Pulmonary artery endothelial cell (primary cell): ENCODE measurements at regions not wholly inside any gene's neighbourhood (a gene's known extent, or its start where the extent isn't known, plus 50 kb on each side); places are given as distances from the start of the nearest gene placed in this dataset.
"Not testable (repeated sequence)": the region's sequence is repeated elsewhere in the genome, so short reads cannot be mapped to it uniquely, and the experiment has no call there.

ENCODE experiments used
- DNase-seq: peaks from one replicate; pipeline ENCODE4 v3.0.0-alpha.2; 2011; ENCODE audit warnings: low read depth, low spot score

DNA sequence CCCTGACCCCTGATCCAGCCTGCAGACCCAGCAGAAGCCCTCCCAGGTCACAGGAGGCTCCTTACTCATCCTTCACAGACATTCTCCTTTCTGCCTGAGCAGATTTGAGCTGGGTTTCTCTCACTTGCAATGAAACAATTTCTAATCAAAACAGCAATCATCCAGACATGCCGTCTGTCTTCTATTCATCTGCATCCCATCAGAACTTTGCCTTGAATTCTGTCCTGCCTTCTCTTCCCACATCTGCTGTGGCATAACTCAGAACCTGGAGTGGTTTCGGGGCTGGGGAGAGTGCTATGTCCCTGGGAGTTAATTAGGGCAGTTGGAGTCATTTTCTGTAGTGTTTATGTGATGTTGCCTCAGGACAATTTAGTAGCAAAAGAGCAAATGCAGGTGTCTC is 278.6 kb downstream of the CBLN1 start:
- no peak for DNase-seq

DNA sequence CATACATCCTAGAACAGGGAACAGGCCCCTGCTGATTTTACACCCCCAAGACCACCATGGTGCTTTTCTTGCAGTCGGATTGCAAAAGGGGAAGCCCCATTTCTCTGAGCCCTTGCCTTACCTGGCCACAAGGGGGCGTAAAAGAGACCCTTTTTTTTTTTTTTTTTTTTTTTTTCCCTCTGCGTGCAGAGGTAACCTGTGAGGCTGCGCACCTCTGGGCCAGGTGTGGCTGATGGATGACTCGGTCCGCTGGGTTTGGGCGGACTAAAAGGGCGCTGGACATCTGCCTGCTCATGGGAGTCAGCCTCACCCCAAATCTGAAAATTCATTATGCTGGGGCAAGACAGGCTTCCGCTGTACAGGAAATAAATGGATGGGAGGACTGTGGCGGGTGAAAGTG is 281.0 kb downstream of the CBLN1 start:
- no peak for DNase-seq

DNA sequence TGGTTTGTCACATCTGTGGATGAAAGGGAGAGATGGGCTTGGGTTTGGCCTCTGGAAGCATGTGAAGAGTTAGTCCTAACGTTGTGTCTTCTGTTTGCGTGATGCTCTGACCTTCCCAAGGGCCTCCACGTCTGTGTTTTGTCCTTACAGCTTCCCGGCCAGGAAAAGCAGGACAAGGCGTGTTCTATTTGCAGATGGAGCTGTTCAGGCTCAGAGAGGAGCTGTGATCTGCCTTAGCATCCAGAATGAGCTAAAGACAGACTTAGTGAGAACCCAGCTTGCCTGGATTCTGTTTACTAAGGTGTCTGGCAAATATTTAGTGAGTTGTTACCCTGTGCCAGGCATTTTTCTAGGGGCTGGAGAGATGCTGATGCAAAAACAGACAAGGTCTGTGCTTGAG is 282.1 kb downstream of the CBLN1 start:
- no peak for DNase-seq

DNA sequence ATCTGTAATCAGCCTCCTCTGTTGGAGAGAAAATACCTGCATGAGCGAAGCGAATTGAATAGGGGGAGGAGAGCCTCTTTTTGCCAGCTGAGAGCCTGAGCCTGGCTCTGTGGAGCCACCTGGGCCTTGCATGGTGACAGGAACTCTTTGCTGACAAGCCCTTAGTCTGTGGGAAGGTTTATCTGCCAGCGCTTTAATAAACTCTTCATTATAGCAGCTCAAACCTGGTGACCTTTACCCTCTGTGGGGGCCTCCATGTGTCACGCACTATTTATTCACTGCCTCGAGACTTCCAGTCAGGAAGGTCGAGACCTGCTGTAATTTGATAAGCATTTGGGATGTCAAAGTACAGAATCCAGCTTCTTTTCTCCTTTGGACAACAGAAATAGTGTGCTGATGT is 282.6 kb downstream of the CBLN1 start:
- DNase-seq, result no peak

DNA sequence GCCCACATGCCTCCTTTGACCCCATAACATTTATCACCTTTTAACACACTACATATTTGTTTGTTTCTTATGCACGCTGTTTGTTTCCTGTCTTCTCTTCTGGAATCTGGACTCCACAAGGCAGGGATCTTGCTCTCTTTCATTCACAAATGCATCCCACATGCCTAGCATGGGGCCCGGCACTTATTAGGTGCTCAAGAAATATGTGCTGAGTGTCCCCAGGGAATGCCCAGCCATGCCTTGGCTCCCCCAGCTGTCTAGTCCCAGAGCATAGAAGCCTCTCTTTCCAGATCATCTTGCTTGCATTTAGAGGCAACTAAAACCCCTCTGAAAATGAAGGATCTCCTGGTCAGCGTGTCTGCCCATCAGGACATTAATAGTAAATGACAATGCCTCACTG is 283.7 kb downstream of the CBLN1 start:
- DNase-seq, result no peak

DNA sequence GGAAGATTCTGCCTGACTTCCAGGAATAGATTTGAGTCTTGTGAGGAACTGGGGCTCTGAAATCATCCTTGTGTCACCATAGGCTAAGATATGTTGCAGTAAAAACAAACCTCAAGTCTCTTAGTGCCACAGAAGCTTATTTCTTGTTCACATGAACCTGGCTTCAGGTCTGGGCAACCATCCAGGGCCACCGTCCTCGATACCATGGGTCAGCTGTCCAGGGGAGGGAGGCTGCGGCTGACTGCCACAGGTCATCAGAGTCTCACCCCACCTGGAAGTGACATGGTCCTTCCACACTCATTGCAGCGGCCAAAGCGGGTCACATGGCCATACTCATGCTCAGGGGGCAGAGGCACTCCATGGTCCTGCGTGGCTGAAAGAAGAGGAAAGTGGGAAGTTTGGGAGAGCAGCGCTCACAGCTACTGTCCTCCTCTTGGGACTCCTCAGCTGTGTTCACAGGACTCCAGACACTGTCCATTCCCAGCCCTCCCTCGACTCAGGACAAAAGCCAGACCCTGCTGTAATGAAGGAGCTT is 284.5 kb downstream of the CBLN1 start:
- DNase-seq, result no peak

DNA sequence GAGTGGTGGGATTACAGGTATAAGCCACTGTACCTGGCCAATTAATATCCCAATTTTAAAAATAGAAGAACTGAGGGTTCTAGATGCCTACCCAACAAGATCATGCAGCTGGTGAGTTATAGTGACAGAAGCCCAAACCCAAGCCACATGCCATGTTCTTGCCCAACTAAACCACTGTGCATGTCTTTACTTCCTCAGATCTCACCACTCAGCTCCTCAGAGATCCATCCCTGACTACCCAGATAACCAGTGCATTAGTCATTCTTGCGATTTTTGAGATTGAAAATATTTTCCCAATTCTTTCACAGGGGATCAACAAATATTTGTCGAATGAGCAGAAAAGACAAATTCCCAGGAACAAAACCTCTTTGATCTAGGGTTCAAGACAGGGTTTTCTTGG is 303.1 kb downstream of the CBLN1 start:
- no peak for DNase-seq

DNA sequence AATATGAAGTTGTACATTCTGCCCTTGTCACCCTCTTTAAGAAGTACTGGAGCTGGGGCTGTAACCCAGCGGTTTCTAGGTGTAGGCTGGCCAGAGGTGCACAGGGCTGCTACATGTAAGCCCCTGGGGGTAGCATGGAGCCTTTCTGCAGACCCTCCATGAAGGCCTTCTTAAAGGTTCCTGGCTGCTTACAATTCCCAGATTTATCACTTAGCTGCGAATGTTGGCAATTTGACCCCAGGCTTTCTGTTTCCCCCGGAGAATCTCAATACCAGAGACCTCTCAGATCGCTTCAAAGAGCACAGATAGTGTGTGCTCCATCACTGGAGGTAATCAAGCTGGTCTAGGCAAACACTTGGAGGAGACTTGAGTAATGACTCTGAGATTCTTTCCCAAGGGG is 309.4 kb downstream of the CBLN1 start:
- no peak for DNase-seq

DNA sequence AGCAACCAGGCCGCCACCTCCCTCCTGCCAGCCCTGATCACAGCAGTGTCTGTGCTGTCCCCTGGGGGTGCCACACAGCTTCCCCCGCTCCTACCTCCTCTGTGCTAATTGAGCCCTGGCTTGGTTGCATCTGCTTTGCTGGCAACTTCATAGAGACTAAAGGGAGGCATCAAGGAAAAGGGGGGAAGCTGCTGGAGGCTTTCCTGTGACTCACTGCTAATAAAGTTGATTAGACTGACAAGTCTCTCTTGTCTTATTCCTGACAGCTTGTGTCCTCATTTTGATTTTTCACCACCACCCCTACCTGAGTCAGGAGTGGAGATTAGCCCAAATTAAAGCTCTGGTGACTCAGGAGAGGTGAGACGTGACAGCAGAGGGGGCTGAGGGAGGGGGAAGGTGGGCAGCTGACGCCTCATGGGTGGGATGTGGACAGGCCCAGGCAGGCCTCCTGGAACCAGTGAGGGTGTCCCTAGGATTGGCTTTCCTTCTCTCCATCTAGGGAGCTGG is 310.0 kb downstream of the CBLN1 start:
- no peak for DNase-seq

DNA sequence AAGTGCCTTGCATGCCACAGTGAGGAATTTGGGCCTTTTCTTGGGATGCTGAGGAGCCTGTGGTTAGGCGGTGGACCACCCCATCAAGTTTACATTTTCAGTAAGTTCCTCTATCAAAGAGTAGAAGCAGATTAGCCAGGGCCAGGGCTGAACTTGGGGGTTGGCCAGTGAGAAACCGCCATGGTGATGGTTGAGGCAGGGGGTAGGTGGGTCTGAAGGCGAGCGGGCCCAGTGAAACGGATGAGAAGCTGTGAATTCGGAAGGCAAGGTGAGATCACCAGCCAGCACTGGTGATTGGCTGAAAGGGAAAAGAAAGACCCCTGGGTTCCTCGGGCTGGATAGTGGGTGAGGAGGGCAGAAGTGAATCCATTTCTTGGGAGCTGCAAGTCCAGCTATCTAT is 311.4 kb downstream of the CBLN1 start:
- no peak for DNase-seq

DNA sequence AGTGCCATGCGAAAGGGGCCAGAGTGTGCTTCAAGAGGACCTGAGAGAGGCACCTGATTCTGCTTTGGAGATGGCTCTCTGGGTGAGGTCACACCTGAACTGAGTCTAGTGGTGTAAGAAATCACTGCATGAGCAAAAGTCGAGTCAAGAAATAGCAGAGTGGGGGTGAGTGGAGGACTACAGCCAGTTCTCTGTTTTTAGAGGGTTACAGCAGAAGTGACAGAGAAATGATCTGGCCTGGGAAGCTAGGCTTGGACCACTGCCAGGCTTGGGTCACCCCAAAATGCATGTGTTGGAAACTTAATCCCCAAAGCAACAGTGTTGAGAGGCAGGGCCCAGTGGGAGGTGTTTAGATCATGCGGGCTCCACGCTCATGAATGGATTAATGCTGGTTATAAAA is 312.0 kb downstream of the CBLN1 start:
- DNase-seq, result no peak

DNA sequence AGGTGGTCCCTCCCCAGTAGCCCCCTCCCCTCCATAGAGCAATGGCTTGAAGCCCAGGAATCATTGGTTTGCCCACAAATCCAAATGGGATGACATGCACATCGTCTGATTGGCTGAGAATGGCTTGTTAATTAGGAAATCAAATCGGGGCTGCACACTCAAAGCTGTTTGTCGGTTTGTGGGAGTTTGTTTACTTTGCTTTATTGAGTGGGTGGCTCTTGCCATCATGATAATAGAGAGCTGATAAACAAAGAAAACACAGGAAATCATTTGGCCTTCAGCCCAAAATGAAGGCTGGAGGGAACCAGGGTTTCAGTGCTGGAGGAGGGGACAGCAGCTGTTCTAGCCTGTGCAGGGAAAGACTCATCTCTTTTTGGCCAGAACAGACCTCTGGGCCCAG is 316.3 kb downstream of the CBLN1 start:
- no peak for DNase-seq

DNA sequence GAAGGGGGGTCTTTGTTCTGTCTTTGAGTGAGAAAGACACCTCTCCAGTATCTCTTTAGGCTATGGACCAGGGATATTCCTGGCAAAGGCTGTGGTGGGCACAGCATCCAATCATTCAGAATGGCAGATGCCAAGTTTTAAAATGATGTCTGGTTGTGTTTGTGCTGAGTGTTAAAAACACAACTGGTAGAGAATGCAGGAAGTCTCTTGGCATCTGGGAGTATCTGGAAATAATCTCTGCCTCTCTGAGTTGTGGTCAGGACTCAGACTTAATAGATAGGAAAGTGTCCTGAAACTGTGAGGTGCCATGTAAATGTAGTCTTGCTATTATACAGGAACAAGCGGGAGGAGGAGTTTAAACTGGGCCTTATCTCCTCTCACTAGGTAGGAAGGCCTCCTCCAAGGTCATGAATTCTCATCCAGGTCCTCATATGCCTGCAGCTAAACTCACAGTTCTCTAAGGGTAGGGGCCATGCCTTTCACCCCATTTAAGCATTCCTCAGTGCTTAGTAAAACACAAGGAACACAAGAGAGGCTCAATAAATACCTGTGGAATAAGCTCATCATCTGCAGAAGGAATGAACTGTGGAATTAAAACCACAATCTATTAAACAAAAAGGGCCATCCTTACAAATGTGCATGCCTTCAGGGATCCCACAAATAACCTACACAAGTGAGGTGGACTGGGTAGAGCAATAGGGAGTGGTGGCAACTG is 317.6 kb downstream of the CBLN1 start:
- no peak for DNase-seq

DNA sequence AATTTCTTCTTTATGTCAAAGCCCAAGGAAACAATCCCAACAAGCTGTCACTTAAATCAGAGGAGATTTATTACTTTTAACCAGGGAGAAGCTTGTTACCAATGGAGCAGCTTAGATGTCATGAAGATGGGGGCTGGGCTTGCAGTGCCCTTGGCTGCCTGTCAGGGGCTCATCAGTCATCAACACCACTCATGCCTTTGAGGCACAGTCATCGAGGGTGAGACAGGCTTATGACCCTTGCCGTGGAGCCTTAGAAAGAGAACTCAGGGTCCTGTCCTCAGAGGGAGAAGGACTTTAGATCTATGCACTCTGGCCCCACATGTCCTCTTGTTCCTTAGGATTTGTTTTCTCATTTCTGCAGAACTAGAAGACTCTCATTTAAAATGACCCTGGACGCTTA is 318.3 kb downstream of the CBLN1 start:
- DNase-seq, result no peak

DNA sequence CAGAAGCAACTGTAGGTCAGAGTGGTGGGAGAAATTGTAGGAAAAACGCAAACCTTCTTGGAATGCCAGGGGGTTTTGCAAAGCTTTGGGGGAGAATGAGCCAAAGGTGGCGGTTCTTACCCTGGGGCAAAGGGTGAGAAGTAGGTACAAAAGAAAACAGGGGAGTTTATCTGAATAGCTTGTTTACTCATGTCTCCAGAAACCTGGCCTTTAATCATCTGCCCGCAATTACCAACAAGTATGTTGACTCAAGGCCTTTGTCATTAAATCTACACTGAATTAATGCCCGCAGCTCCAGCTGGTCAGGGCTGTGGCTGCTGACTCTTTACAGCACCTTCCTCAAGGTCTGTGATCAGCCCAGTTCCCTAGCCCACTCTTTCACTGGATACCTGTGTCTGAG is 320.1 kb downstream of the CBLN1 start:
- DNase-seq, result no peak

DNA sequence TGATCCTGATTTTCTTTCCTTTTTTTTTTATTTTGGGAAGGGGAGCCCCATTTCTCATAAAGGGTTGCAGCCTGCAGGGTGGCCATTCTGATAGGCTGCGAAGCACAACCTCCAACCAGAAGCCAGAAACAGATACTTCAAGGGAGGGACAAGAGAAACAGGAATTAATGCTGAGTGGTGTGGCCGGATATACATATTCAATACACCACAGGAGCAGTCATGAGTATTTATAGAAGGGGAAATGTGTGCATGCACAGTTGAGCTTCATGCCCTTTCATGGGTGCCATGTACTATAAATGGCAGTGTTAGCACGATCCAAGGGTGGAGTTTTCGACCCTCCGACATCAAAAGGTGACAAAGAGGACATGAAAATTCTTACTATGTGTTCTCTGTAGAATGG is 320.8 kb downstream of the CBLN1 start:
- no peak for DNase-seq

DNA sequence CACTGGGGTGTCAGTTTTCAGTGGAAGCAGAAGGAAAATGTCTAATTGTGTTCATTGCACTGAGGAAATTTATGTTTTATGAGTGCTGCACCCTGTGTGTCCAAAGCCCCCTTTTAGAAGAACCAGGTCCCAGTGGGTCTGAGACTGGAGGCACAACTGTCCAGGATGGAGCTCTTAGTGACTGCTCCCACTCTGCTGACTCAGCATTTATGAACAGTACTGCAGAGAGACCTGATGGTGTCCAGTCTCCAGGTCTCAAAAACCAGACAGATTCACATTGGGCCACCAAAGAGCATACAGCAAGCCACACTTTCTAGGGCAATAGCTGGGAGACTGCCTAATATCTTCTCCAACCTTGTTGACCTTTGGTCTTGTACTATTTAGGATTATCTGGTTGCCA is 321.9 kb downstream of the CBLN1 start:
- DNase-seq, result no peak

DNA sequence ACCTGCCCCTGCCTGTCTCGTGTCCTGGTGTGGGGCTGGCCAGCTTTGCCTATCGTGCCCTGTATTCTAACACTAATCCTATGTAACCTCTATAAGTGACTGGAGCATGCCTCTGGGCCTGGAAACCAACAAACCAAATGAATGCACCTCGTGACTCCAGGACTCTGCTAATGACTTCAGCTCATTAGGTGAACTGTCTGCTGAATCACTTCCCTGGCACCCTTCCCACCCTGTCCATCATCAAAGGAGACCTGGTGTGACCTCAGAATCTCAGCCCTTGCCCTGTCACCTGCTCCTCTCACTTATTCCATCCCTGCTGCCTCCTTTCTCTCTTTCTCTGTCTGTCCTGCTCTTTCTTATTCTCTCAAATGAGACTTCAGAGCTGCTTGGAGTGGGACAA is 322.4 kb downstream of the CBLN1 start:
- DNase-seq, result no peak

DNA sequence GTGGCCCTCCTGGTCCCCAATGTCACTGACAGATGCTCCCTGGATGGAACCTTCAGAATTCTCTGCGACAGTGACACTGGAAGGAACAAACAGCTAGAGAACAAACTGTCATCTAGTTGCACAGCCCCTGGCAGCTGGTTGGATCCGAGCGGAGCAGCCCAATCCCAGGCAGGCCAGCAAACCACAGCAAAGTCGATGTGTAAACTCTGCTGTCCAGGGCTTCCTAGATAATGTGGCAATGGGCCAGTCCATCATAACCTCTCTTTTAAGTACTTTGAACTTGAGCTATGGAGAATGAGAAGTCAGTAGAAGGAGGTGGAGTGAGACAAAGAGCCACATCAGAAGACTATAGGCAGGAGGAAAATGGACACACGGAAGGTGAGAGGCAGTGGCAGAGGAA is 323.0 kb downstream of the CBLN1 start:
- DNase-seq, result no peak

DNA sequence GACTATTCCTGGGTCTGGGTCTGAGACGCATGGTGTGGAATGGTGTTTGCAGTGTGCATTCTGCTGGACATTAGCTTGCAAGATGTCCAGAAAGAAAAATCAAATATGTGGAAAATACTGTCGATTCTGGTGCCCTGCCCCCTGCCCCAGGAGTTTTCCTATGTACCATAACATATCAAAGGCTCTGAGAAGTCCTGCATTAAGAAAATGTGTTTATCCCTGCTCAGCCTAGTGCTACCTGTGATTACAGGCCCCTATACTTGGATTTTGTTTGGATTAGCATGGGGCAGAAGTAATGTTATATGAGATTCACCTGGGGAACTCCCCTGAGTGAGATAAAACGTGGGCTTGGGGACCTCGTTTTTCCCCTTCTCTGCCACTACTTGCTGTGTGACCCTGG is 325.0 kb downstream of the CBLN1 start:
- no peak for DNase-seq

DNA sequence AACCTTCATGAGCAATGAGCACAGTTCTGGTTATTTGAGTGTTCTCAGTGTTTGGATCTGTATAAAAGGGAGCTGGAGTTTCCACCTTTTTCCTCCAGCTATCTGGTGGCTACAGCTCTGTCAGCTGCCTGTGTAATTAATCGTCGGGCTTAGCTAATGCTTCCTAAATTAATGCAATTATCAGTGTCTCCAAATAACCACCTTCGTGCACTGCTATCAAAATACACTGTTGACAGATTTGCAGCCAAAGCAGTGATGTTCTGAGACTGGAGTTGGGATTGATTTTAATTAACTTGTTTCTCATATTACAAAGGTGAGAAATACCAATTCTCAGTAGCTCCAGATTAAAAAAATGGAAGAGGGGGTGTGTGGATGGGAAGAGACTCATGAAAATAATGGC is 325.8 kb downstream of the CBLN1 start:
- DNase-seq, result no peak

DNA sequence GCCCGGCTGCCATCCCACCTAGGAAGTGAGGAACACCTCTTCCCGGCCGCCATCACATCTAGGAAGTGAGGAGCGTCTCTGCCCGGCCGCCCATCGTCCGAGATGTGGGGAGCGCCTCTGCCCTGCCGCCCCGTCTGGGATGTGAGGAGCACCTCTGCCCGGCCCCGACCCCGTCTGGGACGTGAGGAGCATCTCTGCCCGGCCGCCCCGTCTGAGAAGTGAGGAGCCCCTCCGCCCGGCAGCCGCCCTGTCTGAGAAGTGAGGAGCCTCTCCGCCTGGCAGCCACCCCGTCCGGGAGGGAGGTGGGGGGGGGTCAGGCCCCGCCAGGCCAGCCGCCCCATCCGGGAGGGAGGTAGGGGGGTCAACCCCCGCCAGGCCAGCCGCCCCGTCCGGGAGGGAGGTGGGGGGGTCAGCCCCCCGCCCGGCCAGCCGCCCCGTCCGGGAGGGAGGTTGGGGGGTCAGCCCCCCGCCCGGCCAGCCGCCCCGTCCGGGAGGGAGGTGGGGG is 330.0 kb downstream of the CBLN1 start:
- not testable (repeated sequence) for DNase-seq

DNA sequence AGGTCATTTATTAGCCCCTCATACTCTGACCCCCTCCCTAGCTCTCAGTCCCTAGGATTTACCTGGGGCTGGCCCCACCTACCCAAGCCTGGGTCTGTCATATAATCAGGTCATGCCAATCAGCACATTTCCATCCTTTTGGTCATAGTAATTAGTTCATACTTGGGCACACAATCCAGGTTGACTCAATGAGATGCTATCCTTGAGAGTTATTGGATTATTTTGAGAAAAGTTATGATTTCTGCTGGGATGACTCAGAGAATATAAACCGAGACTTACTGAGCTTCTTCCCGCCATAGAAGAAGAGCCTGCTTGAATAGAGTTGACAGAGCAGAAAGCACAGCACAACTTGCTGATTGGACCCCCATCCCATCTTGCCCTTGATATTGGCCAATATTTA is 331.5 kb downstream of the CBLN1 start:
- no peak for DNase-seq
